Sigmoid colon (tissue), 4 donors: ENCODE measurements at regions not wholly inside any gene's neighbourhood (a gene's known extent, or its start where the extent isn't known, plus 50 kb on each side); places are given as distances from the start of the nearest gene placed in this dataset.
"Not testable (repeated sequence)": the region's sequence is repeated elsewhere in the genome, so short reads cannot be mapped to it uniquely, and the experiment has no call there.

Source experiments
- EP300 ChIP-seq, 4 donors: sonication (generic); formaldehyde crosslinking; IDR thresholded peaks; one replicate each; pipeline ENCODE4 v1.6.1; 2017; ENCODE audit warnings: antibody characterized with exemption in 4 of 4
- POLR2A ChIP-seq, 2 donors: fragments of 450-650 bp; IDR thresholded peaks; one replicate each; pipeline ENCODE4 v1.6.1; 2016; ENCODE audit warnings: antibody characterized with exemption in 2 of 2, mild to moderate bottlenecking in 2 of 2, moderate library complexity in 2 of 2
- POLR2AphosphoS5 ChIP-seq, 4 donors: sonication (generic); formaldehyde crosslinking; IDR thresholded peaks; one replicate each; pipeline ENCODE4 v1.6.1; 2017; ENCODE audit warnings: antibody characterized with exemption in 4 of 4
- TF ChIP-seq, protein P1 (sequence below), 4 experiments: fragments of 450-650 bp in 3 of 4; fragments of 200-600 bp in 1 of 4; IDR thresholded peaks; one replicate each; pipeline ENCODE4 v1.5.1; 2016 to 2019; ENCODE audit warnings: antibody characterized with exemption in 4 of 4, mild to moderate bottlenecking in 3 of 4, moderate library complexity in 2 of 4

GRCh38 chr6:90456997-90457866 lies 129.6 kb downstream of the MAP3K7 start:
- TF ChIP-seq, protein P1, sequence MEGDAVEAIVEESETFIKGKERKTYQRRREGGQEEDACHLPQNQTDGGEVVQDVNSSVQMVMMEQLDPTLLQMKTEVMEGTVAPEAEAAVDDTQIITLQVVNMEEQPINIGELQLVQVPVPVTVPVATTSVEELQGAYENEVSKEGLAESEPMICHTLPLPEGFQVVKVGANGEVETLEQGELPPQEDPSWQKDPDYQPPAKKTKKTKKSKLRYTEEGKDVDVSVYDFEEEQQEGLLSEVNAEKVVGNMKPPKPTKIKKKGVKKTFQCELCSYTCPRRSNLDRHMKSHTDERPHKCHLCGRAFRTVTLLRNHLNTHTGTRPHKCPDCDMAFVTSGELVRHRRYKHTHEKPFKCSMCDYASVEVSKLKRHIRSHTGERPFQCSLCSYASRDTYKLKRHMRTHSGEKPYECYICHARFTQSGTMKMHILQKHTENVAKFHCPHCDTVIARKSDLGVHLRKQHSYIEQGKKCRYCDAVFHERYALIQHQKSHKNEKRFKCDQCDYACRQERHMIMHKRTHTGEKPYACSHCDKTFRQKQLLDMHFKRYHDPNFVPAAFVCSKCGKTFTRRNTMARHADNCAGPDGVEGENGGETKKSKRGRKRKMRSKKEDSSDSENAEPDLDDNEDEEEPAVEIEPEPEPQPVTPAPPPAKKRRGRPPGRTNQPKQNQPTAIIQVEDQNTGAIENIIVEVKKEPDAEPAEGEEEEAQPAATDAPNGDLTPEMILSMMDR (IDR thresholded peaks at IDR 0.05) = not testable (repeated sequence)
- TF ChIP-seq POLR2A, EP300, POLR2AphosphoS5 (IDR thresholded peaks at IDR 0.05): not testable (repeated sequence)
